HepG2 (cell line): ENCODE measurements at regions not wholly inside any gene's neighbourhood (a gene's known extent, or its start where the extent isn't known, plus 50 kb on each side); places are given as distances from the start of the nearest gene placed in this dataset.

ENCODE experiments used
- BRF2 ChIP-seq: sonication (generic); formaldehyde crosslinking; IDR thresholded peaks from 2 replicates; pipeline ENCODE4 v1.8.1; 2022; ENCODE audit warnings: mild to moderate bottlenecking, missing genetic modification reagents
- DPF2 ChIP-seq: sonication (generic); formaldehyde crosslinking; IDR thresholded peaks from 2 replicates; pipeline ENCODE4 v1.4.0; 2020; ENCODE audit warnings: mild to moderate bottlenecking, low read depth, missing genetic modification reagents, borderline replicate concordance
- FOXA1 ChIP-seq, 2 experiments: fragments of 450-650 bp in 1 of 2; sonication (generic) in 1 of 2; formaldehyde crosslinking in 1 of 2; IDR thresholded peaks; 2 replicates each; pipeline versions ENCODE4 v1.4.0 to v1.6.1; 2016 to 2020; ENCODE audit warnings: missing genetic modification reagents in 1 of 2
- MYC ChIP-seq: sonication (generic); formaldehyde crosslinking; IDR thresholded peaks from 2 replicates; pipeline ENCODE4 v1.9.0; 2021; ENCODE audit warnings: missing genetic modification reagents, borderline replicate concordance
- TRIM24 ChIP-seq: sonication (generic); formaldehyde crosslinking; IDR thresholded peaks from 2 replicates; pipeline ENCODE4 v1.8.0; 2022; ENCODE audit warnings: mild to moderate bottlenecking, missing genetic modification reagents
- ZFP62 ChIP-seq: sonication (generic); formaldehyde crosslinking; IDR thresholded peaks from 2 replicates; pipeline ENCODE4 v1.4.0; 2020; ENCODE audit warnings: missing genetic modification reagents
- ZFP91 ChIP-seq: sonication (generic); formaldehyde crosslinking; IDR thresholded peaks from 2 replicates; pipeline ENCODE4 v1.9.0; 2022; ENCODE audit warnings: missing genetic modification reagents, mild to moderate bottlenecking, borderline replicate concordance
- ZSCAN29 ChIP-seq: sonication (generic); formaldehyde crosslinking; conservative IDR thresholded peaks from 2 replicates; pipeline ENCODE4 v1.4.0; 2020; ENCODE audit warnings: mild to moderate bottlenecking, missing genetic modification reagents

GRCh38 chr2:142791335-142791734 is 86.1 kb upstream of the KYNU start:
- TF ChIP-seq ZFP62 (no peak), DPF2 (CRISPR knock-in tag) (no peak), BRF2 (CRISPR knock-in tag) (no peak), MYC (no peak), ZSCAN29 (CRISPR knock-in tag) (no peak), FOXA1 (IDR thresholded peaks at IDR 0.05) (no peak), FOXA1 (CRISPR knock-in tag; IDR thresholded peaks at IDR 0.05) (no peak), TRIM24 (no peak), ZFP91 (CRISPR knock-in tag) (no peak)
